ENCODE measurements at regions not wholly inside any gene's neighbourhood (a gene's known extent, or its start where the extent isn't known, plus 50 kb on each side); places are given as distances from the start of the nearest gene placed in this dataset.

DNA sequence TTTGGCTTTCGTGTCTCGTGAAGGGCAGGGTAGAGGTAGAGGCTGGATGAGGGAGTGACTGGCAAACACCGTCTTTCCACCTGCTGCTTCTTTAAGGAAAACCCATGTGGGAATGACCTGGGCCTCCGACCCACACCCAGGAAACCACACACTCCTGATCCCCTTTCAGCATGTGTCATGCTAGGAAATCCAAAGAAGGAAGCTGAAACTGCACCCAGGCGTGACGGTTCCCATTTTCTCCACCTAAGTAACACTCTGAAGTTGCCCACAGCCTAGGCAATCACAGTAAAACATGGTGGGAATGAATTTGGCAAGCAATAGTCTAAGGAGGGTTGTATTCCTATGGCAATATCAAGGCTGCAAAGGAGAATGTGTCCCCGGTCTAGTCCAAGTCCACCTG is 538.4 kb upstream of the NOX3 start:
- DNase-seq (ENCODE audit: low read depth): no peak

GRCh38 chr6:155993240-155993639 is 537.6 kb upstream of the NOX3 start:
- DNase-seq (ENCODE audit: low read depth): no peak

DNA sequence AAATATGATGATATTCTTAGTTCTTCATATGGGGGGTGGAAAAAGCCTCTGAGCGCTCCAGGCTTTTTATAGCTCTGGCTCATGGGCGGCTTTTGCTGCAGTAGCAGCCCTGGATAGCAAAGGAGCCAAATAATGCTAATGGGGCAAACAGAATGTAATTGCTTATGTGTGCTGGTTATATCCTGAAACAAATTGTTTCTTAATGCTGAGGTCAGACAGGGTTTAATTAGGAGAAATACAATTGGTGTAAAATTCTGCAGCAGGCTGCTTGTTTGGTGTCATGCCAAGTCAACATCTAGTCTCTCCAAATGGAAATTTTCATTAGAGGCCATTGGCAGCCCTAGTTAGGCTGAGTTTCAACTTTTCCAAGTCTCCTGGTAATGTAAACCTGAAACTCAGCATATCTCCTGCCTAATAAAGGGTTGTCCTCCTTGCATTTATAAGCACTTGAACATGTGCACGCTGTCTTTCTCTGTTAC is 530.1 kb upstream of the NOX3 start:
- DNase-seq (ENCODE audit: low read depth): peak; percentile 6

DNA sequence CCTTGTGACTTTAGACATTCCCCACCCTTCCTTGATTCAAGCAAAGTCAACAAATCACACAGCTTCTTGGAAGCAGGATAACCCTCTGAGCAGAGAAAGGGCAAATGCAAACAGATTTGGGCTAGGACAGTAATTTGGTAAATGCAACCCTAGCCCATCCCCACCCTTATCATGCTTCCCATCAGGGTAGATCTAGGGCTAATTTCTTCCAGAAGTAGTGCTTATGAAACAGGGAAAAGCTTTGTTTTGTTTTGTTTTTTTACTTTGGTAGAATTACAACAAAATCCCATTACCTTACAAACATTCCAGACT is 525.1 kb upstream of the NOX3 start:
- DNase-seq (ENCODE audit: low read depth): peak; percentile 3

DNA sequence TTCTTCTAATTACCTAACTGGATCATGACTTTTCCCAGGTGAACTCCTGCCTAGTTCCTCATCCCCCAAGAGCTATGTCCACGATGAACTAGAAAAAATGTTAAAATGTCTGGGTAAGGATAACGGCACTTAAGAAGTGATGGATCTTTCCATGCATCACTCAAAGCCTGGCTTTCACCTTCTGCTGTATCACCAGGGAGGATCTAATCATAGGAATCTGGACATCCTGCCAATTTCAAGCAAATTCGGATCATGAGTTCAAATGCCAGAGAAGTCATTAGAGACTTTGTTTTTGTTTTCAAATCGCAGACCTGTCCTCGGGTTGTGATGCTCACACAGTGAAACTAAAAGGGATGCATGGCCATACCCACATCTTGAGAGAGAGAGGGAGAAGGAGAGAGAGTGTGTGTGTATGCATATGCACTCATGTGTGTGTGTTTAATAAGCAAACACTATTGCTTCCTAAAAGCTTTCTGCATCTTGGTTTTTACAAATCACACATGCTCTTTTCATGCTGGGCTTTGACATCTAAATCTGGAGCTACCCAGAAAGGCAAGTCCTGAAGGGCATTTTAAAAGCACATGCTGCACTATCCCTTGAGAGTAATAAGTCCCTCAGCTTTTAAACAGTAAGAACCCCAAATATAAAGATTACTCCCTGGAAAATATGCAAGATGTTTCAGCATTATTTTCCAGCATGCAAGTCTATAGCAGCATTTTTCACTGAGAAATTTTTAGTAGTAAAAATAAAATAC is 524.6 kb upstream of the NOX3 start:
- no peak for DNase-seq (ENCODE audit: low read depth)

- DNase-seq (ENCODE audit: low read depth): no peak
Observed at GRCh38 chr6:155975506-155975905, 519.9 kb upstream of the NOX3 start.

DNA sequence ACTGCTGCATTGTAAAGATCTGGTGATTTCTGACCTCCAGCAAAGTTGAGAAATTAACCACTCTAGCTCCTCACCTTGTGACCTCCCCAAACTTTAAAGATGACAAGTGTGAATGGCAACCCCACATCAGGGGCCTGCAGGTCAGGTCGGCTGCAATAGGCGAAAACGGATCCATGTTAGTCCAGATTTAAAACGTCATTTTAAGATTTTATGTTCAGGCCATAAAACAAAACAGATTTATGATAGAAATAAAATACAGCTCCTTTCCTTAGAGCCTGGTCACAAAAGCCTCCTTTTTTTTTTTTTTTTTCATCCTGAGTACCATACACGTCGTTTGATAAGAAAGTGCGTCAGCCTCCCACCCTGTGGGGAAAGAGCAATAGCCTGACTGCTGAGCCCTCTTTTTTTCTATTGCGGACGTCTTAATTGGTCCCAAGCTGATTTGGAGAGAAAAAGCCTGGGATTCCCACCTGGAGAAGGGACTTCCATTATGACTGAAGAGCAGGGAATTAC is 519.2 kb upstream of the NOX3 start:
- no peak for DNase-seq (ENCODE audit: low read depth)

- no peak for DNase-seq (ENCODE audit: low read depth)
Observed at GRCh38 chr6:155974359-155974758, 518.7 kb upstream of the NOX3 start.

DNA sequence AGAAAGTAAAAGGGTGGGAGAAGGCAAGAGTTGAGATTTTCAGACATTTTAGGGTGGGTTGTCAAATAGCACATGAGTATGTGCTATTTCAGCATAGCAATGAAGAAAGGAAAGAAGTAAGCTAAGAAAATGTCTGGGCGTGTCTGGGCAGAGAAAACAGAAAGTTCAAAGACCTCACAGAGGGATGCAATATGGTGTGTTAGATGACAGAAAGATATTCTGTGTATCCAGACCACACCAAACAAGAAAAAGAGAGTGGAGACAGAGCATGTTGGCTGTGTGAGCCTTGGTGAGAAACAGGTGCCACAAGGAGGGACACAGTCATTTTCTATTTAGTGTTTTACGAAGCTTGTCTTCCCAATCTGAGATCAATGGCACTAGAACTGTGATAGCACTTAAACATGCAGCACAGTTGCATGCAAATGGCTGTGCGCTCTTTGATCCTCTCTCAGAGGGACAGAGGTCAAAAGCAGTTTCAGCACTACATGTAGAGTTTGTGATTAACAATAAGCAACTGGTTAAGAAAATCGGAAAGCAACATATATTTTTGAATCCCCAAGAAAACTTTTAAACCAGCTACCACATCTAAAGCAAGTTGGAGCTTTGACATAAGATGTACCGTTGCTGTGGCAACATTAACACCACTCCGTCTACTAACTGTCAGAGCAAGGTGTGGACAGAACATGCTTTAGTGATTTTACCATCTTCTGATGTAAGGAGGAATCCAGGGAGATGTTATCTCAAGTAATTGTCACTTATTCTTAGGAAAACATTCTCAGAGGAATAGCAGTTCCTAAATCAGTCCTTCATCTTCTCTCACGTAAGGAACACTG is 515.5 kb upstream of the NOX3 start:
- DNase-seq (ENCODE audit: low read depth): no peak

DNA sequence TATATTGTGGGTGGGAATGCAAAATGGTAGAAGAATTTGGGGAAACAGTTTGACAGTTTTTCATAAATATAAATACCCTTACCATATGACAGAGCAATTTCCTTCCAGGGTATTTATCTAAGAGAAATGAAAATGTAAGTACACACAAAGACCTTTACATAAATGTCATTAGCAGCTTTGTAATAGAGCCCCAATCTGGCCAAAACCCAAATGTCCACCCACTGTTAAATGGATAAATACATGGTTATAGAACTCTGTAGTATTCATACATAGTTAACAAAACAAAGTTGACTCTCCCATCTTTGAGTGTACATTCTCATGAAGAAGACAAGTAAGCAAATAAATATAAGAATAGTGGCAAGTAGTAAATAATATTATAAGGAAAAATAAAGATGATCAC is 514.8 kb upstream of the NOX3 start:
- DNase-seq (ENCODE audit: low read depth): no peak

DNA sequence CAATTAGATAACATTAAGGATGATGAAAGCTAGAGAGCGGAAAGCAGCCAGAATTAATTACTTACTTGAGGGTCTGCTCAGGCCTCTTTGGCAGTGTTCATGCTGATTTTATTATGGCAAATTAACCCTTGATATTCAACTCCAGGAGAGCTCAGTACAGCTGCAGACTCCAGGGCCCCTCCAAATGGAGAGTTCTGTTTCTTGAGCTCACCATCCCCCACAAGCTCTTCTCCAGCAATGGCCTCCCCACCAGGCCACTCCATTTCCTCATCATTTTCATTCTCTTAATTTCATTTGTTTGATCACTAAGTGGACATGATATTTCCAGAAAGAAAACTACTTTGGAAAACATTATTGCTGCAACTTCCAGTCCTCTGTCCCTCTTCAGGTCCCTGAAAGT is 513.3 kb upstream of the NOX3 start:
- no peak for DNase-seq (ENCODE audit: low read depth)

GRCh38 chr6:155967322-155967721 is 511.7 kb upstream of the NOX3 start:
- DNase-seq (ENCODE audit: low read depth): no peak

GRCh38 chr6:155964544-155964943 is 508.9 kb upstream of the NOX3 start:
- no peak for DNase-seq (ENCODE audit: low read depth)

GRCh38 chr6:155962276-155962675 is 506.6 kb upstream of the NOX3 start:
- no peak for DNase-seq (ENCODE audit: low read depth)

DNA sequence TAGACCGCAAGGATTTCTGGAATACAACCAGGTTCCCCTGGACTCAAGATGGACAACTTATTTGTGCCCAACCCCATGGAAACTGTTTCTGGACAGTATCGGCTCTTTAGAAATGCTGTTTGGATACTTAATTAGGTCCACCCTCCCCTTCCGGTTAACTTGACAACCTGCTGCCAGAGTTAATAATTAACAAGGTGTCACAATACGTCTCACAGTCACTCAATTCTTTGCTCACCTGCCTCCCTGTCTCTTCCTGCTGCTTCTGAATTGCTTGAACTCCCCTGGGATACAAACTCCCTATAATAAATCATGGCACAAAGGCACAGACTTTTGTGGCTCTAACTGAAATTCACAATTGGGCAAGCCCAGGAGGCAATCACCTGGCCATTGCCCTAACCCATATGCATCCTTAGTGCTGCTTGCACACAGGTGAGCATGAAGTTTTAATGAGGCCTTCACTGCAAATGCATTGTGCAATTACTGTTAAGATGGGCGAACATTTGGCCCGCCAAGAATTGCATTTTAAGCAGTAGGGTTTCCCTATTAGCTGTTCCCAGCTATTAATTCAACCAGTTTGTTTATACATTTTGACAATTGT is 504.4 kb upstream of the NOX3 start:
- no peak for DNase-seq (ENCODE audit: low read depth)

- no peak for DNase-seq (ENCODE audit: low read depth)
Observed at GRCh38 chr6:155958550-155958949, 502.9 kb upstream of the NOX3 start.

DNA sequence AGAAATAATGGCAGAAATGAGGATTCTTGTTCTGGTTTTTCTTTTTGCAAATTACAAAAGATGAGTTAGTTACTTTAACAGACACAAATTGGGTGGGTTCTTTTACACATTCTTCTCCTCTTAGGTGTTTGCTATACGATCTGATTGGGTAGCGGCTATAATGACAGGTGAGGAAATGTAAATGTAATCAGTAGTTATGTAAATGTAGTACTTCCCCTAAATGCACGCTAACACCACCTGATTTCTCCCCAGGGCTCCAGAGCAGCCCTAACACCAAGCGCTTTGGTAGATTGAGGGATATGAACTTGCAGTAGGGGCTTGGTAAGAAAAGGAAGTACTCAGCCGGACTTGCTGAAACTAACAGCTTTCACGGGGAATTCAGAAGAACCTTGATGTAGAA is 499.4 kb upstream of the NOX3 start:
- no peak for DNase-seq (ENCODE audit: low read depth)

DNA sequence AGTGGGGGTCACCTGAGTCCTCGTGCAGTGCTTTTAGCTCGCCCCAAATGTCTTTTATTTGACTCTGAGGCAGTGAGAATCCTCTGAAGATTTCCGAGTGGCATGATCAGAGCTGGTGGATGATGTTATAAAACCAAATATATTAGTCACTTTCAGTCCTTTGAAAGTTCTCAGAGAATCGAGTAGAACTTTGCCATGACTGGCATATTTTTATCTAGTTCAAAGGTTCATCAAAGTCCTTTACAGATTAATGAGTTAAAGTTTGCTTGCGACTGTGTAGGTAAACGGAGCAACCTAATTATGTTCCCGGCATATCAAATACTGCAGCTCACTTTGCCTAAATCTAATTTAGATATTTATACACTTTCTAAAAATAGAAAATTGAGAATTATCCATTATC is 498.5 kb upstream of the NOX3 start:
- no peak for DNase-seq (ENCODE audit: low read depth)

GRCh38 chr6:155949256-155949655 is 493.6 kb upstream of the NOX3 start:
- no peak for DNase-seq (ENCODE audit: low read depth)

- no peak for DNase-seq (ENCODE audit: low read depth)
Observed at GRCh38 chr6:155946860-155947259, 491.2 kb upstream of the NOX3 start.

GRCh38 chr6:155943635-155944034 is 488.0 kb upstream of the NOX3 start:
- peak; percentile 18 for DNase-seq (ENCODE audit: low read depth)

- DNase-seq (ENCODE audit: low read depth): no peak
Observed at GRCh38 chr6:155939253-155939652, 483.6 kb upstream of the NOX3 start.

GRCh38 chr6:155936551-155936950 is 480.9 kb upstream of the NOX3 start:
- peak; percentile 19 for DNase-seq (ENCODE audit: low read depth)
